Lung (tissue), 11 donors: ENCODE measurements at regions not wholly inside any gene's neighbourhood (a gene's known extent, or its start where the extent isn't known, plus 50 kb on each side); places are given as distances from the start of the nearest gene placed in this dataset.

Source experiments
- ATAC-seq: fragments of 200-7000 bp; cut with Tn5 transposase; one replicate; pipeline ENCODE4 v1.9.1; 2020; ENCODE audit warnings: moderate number of reproducible peaks; ENCODE audit not compliant: insufficient read depth, low FRiP score
- DNase-seq, 3 donors: peaks; one replicate each; pipeline ENCODE4 v3.0.0-alpha.2; 2013 to 2017
- H3K27ac ChIP-seq, 2 donors: one replicate each; pipeline ENCODE4 v1.5.1; 2013; ENCODE audit warnings: mild to moderate bottlenecking in 2 of 2, moderate library complexity in 2 of 2, control low read depth in 1 of 2, inconsistent platforms in 1 of 2, low read depth in 1 of 2, low read length in 1 of 2
- H3K27me3 ChIP-seq, 3 donors: one replicate each; pipeline ENCODE4 v1.5.1; 2013; ENCODE audit warnings: low read length in 2 of 3; ENCODE audit not compliant: control insufficient read depth in 3 of 3, insufficient read depth in 3 of 3
- H3K36me3 ChIP-seq, 4 donors: one replicate each; pipeline ENCODE4 v1.5.1; 2013; ENCODE audit warnings: low read length in 4 of 4, mild to moderate bottlenecking in 1 of 4, moderate library complexity in 1 of 4; ENCODE audit not compliant: control insufficient read depth in 4 of 4, insufficient read depth in 4 of 4
- H3K4me1 ChIP-seq, 5 donors: one replicate each; pipeline ENCODE4 v1.5.1; 2013; ENCODE audit warnings: low read length in 5 of 5, mild to moderate bottlenecking in 2 of 5, moderate library complexity in 1 of 5; ENCODE audit not compliant: control insufficient read depth in 5 of 5, insufficient read depth in 5 of 5
- H3K4me3 ChIP-seq: one replicate; pipeline ENCODE4 v1.5.1; 2013; ENCODE audit warnings: mild to moderate bottlenecking, control low read depth, moderate library complexity
- H3K9ac ChIP-seq, 2 donors: one replicate each; pipeline ENCODE4 v1.5.1; 2013; ENCODE audit warnings: low read length in 2 of 2, control low read depth in 1 of 2; ENCODE audit not compliant: insufficient read depth in 1 of 2
- H3K9me3 ChIP-seq, 4 donors: one replicate each; pipeline ENCODE4 v1.5.1; 2013; ENCODE audit warnings: low read length in 3 of 4, mild to moderate bottlenecking in 1 of 4, moderate library complexity in 1 of 4; ENCODE audit not compliant: control insufficient read depth in 4 of 4, insufficient read depth in 3 of 4
- whole genome bisulfite sequencing, 2 donors: extraction: QIAGEN DNeasy Blood & Tissue Kit; methylation state at CpG; one replicate each; pipeline ENCODE4 v1.1.7; 2013; 5-methylcytosine and 5-hydroxymethylcytosine counted together
- TF ChIP-seq, protein P1 (sequence below): IDR thresholded peaks from 2 replicates; pipeline ENCODE4 v1.5.1; 2012; ENCODE audit warnings: mild to moderate bottlenecking; ENCODE audit errors: control extremely low read depth, extremely low read depth
- donor health status: control.
- donor health status: control.
- donor health status: Bipolar disorder and iron deficiency.
- donor health status: healthy.
- donor health status: DM: yes; HTN: yes; CAD: no.

DNA sequence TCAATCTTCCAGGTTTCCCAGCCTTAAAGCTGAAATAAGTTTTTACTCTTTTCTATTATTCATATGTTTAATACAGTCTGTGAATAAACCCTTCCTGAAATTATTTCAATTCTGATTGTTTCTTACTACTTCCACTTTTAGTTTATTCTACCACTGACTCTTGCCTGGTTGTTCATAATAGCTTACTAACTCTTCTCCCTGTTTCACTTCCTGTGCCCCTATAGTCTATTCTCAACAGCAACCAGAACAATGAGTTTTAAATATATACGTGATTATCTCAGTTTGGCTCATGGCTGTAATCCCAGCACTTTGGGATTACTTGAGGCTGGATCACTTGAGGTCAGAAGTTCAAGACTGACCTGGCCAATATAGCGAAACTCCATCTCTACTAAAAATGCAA is 408.0 kb upstream of the SPOCK3 start:
- H3K9me3 ChIP-seq, result no peaks in the 10 kb centered on the region
- DNase-seq, result no peak
- H3K27ac ChIP-seq, result no peak overlapping the region
- no peak overlapping the region for H3K4me3 ChIP-seq
- TF ChIP-seq, protein P1, sequence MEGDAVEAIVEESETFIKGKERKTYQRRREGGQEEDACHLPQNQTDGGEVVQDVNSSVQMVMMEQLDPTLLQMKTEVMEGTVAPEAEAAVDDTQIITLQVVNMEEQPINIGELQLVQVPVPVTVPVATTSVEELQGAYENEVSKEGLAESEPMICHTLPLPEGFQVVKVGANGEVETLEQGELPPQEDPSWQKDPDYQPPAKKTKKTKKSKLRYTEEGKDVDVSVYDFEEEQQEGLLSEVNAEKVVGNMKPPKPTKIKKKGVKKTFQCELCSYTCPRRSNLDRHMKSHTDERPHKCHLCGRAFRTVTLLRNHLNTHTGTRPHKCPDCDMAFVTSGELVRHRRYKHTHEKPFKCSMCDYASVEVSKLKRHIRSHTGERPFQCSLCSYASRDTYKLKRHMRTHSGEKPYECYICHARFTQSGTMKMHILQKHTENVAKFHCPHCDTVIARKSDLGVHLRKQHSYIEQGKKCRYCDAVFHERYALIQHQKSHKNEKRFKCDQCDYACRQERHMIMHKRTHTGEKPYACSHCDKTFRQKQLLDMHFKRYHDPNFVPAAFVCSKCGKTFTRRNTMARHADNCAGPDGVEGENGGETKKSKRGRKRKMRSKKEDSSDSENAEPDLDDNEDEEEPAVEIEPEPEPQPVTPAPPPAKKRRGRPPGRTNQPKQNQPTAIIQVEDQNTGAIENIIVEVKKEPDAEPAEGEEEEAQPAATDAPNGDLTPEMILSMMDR, result no peak
- no peak for ATAC-seq
- no peaks in the 10 kb centered on the region for H3K4me1 ChIP-seq
- H3K36me3 ChIP-seq, result no peaks in the 10 kb centered on the region
- H3K9ac ChIP-seq, result no peak overlapping the region
- WGBS, 2 donors, result 62 to 69% methylated on average over 2 of the region's 2 CpGs
- H3K27me3 ChIP-seq, result no peaks in the 10 kb centered on the region

DNA sequence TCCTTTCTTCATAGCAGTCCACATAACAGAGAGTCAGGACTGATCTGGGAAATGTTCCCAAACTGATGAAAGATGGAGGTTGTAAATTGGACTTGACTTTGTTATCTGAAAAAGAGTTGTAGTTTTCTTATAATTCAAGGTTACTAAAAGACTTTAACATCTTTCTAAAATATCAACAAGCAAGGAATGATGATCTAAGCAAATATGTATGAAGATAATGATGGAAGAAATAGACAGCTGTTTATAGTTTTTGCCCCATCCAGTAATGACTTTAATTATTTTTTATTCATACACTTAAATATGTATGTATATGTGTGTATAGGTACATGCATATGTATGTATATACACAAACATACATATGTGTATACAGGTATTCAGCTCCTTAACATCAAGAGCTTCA is 411.1 kb upstream of the SPOCK3 start:
- Histone ChIP-seq H3K36me3 (no peaks in the 10 kb centered on the region), H3K27ac (no peak overlapping the region), H3K4me3 (no peak overlapping the region), H3K9me3 (no peaks in the 10 kb centered on the region), H3K27me3 (no peaks in the 10 kb centered on the region), H3K4me1 (no peaks in the 10 kb centered on the region), H3K9ac (no peak overlapping the region)
- ATAC-seq (no peak), DNase-seq (no peak)
- TF ChIP-seq, protein P1, result no peak

DNA sequence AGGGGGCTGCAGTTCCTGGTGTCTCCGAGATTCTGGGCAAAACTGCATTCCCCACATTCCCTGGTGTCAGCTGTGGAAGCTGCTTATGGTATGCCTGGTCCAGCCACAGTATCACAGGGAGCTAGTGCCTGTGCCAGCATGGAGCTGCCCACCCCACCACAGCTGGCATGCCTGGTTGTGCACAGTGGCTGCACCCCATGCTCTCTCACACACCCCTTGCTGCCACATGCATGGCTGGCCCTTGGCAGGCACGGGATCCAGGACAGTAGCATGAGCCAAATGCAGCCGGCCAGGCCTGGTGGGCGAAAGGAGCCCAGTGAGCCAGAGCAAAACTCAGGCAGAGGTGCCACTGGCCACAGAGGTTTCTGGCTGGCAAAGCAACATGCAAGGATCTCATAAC is 418.0 kb upstream of the SPOCK3 start:
- 67 to 79% methylated on average over 4 of the region's 4 CpGs for WGBS, 2 donors
- TF ChIP-seq, protein P1, result no peak
- Histone ChIP-seq H3K4me3 (no peak overlapping the region), H3K9ac (no peak overlapping the region), H3K27me3 (no peaks in the 10 kb centered on the region), H3K9me3 (peaks cover 0 to 2% (median 0%) of the 10 kb centered on the region in 4 donors), H3K27ac (no peak overlapping the region), H3K36me3 (no peaks in the 10 kb centered on the region), H3K4me1 (no peaks in the 10 kb centered on the region)
- ATAC-seq, result no peak
- DNase-seq, result no peak

DNA sequence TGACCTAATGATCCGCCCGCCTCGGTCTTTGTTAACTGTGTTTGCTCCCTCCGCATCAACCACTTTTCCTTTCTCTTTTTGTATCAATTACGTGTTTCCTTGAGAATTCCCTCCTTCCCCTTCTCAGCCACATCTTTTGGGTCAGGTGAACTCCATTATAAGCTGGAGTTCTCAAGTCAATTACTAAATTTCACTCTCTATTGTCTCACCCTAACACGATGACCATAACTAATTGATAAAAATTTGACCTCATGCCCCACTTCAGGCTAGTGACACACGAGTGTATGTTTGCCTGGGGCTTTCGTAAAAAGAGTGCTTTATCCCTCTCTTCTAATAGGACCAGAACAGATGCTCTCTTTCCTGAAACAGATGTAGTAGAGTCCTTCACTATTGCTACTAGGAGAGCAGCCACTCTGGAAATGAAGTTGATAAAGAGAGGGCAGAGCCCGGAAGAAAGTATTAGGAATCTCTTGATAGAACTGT is 403.6 kb upstream of the ANXA10 start:
- ATAC-seq (no peak), DNase-seq (no peak)
- Histone ChIP-seq H3K36me3 (no peaks in the 10 kb centered on the region), H3K4me3 (no peak overlapping the region), H3K27me3 (no peaks in the 10 kb centered on the region), H3K9ac (no peak overlapping the region), H3K27ac (no peak overlapping the region), H3K4me1 (no peaks in the 10 kb centered on the region), H3K9me3 (peaks cover 0 to under 1% (median 0%) of the 10 kb centered on the region in 4 donors)
- TF ChIP-seq, protein P1, result no peak
- 79 to 83% methylated on average over 9 of the region's 9 CpGs for WGBS, 2 donors
